Transverse colon (tissue), 4 donors: ENCODE measurements at regions not wholly inside any gene's neighbourhood (a gene's known extent, or its start where the extent isn't known, plus 50 kb on each side); places are given as distances from the start of the nearest gene placed in this dataset.

Source experiments
- POLR2AphosphoS5 ChIP-seq, 3 donors: sonication (generic); formaldehyde crosslinking; IDR thresholded peaks; one replicate each; pipeline ENCODE4 v1.6.1; 2016; ENCODE audit warnings: antibody characterized with exemption in 3 of 3
- TF ChIP-seq, protein P1 (sequence below), 5 experiments: fragments of 200-600 bp in 3 of 5; fragments of 450-650 bp in 2 of 5; sonication (generic) in 3 of 5; IDR thresholded peaks; 1 replicate in 2 of 5; 2 replicates in 3 of 5; pipeline ENCODE4 v1.5.1; 2016 to 2017; ENCODE audit warnings: antibody characterized with exemption in 5 of 5, inconsistent platforms in 3 of 5, mild to moderate bottlenecking in 2 of 5, moderate library complexity in 1 of 5

DNA sequence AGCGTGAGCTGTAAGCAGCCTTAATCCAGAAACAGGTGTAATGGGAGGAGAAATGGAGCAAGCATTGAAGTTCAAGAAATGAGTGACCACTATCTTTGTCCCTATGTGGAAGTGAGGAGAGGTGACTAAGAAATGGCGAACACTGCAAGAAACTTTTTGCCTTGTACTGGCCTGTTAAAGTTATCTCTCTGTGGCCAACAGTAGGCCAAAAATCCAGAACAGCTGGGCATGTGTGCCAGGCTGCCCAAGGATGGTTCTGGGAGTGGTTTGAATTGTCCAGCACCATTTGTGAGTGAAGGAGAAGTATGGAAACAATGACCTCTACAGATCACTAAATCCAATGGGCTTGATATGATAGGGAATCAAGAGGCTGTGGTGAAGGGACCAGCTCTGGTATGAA is 83.3 kb upstream of the FRMD6 start:
- TF ChIP-seq, protein P1, sequence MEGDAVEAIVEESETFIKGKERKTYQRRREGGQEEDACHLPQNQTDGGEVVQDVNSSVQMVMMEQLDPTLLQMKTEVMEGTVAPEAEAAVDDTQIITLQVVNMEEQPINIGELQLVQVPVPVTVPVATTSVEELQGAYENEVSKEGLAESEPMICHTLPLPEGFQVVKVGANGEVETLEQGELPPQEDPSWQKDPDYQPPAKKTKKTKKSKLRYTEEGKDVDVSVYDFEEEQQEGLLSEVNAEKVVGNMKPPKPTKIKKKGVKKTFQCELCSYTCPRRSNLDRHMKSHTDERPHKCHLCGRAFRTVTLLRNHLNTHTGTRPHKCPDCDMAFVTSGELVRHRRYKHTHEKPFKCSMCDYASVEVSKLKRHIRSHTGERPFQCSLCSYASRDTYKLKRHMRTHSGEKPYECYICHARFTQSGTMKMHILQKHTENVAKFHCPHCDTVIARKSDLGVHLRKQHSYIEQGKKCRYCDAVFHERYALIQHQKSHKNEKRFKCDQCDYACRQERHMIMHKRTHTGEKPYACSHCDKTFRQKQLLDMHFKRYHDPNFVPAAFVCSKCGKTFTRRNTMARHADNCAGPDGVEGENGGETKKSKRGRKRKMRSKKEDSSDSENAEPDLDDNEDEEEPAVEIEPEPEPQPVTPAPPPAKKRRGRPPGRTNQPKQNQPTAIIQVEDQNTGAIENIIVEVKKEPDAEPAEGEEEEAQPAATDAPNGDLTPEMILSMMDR (IDR thresholded peaks at IDR 0.05): no peak
- TF ChIP-seq POLR2AphosphoS5 (IDR thresholded peaks at IDR 0.05): no peak
